Erythroblast (primary cell): ENCODE measurements at regions not wholly inside any gene's neighbourhood (a gene's known extent, or its start where the extent isn't known, plus 50 kb on each side); places are given as distances from the start of the nearest gene placed in this dataset.

Source experiments
- GATA1 ChIP-seq: IDR thresholded peaks from 2 replicates; pipeline ENCODE4 v1.6.1; 2011; ENCODE audit warnings: low read depth, mild to moderate bottlenecking, control low read depth, low read length, moderate library complexity
- POLR2A ChIP-seq: IDR thresholded peaks from 2 replicates; pipeline ENCODE4 v1.6.1; 2011; ENCODE audit warnings: mild to moderate bottlenecking, low read length

GRCh38 chr5:124056991-124057723 is 545.2 kb downstream of the CSNK1G3 start:
- TF ChIP-seq POLR2A (no peak), GATA1 (no peak)
